ENCODE measurements at regions not wholly inside any gene's neighbourhood (a gene's known extent, or its start where the extent isn't known, plus 50 kb on each side); places are given as distances from the start of the nearest gene placed in this dataset.

DNA sequence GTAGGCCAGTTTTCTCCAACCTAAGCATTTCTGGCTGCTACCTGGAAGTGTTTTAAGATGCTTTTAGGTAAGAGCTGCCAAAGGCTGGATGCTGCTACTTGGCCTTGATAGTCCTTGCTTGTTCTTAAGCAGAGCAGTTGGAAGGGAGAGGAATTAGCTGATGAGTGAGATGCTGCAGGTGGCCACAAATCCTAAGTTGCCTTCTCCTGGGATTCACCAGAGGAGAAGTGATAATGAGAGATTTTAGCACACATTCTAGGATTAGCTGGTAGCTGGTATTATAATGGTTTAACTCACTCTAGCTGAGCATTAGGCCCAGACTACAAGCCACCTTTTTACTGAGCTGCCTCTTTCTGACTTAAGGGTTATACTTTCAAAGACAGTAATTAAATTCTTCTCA is 442.9 kb upstream of the RAG2 start:
- DNase-seq, result no peak

DNA sequence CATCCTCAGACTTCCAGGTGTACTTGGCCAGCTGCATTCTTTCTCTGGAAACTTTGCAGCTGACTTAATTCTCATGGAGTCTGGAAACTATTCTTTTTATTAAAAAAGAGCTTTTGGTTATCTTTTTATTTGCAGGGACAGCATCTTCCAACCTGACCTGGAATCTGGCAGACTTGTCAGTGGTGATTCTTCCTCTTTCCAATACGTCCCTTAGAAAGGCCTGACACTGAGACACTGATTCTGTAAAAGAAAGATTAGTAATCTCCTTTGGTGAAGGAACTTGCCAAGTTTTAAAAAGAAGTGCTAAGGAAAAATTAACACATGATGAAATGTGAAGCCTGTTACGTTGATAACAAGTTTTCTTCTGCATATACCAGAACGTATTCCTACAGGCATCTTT is 440.9 kb upstream of the RAG2 start:
- TF ChIP-seq, protein P1, sequence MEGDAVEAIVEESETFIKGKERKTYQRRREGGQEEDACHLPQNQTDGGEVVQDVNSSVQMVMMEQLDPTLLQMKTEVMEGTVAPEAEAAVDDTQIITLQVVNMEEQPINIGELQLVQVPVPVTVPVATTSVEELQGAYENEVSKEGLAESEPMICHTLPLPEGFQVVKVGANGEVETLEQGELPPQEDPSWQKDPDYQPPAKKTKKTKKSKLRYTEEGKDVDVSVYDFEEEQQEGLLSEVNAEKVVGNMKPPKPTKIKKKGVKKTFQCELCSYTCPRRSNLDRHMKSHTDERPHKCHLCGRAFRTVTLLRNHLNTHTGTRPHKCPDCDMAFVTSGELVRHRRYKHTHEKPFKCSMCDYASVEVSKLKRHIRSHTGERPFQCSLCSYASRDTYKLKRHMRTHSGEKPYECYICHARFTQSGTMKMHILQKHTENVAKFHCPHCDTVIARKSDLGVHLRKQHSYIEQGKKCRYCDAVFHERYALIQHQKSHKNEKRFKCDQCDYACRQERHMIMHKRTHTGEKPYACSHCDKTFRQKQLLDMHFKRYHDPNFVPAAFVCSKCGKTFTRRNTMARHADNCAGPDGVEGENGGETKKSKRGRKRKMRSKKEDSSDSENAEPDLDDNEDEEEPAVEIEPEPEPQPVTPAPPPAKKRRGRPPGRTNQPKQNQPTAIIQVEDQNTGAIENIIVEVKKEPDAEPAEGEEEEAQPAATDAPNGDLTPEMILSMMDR (IDR thresholded peaks at IDR 0.05 in 8 of 11, conservative IDR thresholded peaks at IDR 0.05 in 3 of 11), result no peak
- TF ChIP-seq POLR2AphosphoS5 (IDR thresholded peaks at IDR 0.05) (no peak), POLR2A (IDR thresholded peaks at IDR 0.05) (no peak)
- Histone ChIP-seq H3K27ac (no peak overlapping the region), H3K4me3 (no peak overlapping the region), H3K4me1 (no peaks in the 10 kb centered on the region), H3K9me3 (peaks cover 0 to 4% (median 0%) of the 10 kb centered on the region in 8 donors), H3K36me3 (no peaks in the 10 kb centered on the region), H3K27me3 (replicated peaks in 1 of 7) (no peaks in the 10 kb centered on the region)
- WGBS, 5 donors, result 64 to 82% (median 68%) methylated on average over 3 of the region's 3 CpGs
- intact Hi-C loops (cut with DNase I; ENCODE audit: low total_unique reads), result no loop called here
- no peak for DNase-seq

More for the DNA sequence above, 442.9 kb upstream of the RAG2 start:
- no peak overlapping the region for H3K27ac ChIP-seq
- H3K4me3 ChIP-seq, result no peak overlapping the region
- peaks cover 0 to 3% (median 0%) of the 10 kb centered on the region in 8 donors for H3K9me3 ChIP-seq
- TF ChIP-seq, protein P1 (IDR thresholded peaks at IDR 0.05 in 8 of 11, conservative IDR thresholded peaks at IDR 0.05 in 3 of 11), result no peak
- no peak for TF ChIP-seq POLR2A (IDR thresholded peaks at IDR 0.05)
- TF ChIP-seq POLR2AphosphoS5 (IDR thresholded peaks at IDR 0.05), result no peak
- H3K36me3 ChIP-seq, result no peaks in the 10 kb centered on the region
- intact Hi-C loops (cut with DNase I; ENCODE audit: low total_unique reads), result no loop called here
- H3K27me3 ChIP-seq (replicated peaks in 1 of 7), result no peaks in the 10 kb centered on the region
- H3K4me1 ChIP-seq, result no peaks in the 10 kb centered on the region

DNA sequence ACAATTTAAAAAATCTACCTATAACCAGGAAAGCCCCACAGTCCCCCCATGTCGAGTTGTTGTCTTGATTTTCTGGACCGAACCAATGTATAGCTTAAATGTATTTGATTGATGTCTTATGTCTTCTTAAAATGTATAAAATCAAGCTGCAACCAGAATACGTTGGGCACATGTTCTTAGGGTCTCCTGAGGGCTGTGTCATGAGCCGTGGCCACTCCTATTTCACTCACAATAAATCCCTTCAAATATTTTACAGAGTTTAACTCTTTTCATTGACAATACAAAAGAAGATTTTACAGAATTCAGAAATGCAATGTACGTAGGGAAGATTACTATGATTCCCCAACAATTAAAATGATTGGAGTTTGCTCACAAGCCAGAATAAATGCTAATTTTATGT is 428.7 kb upstream of the RAG2 start:
- H3K9me3 ChIP-seq, result peaks cover 0 to 16% (median 0%) of the 10 kb centered on the region in 8 donors
- DNase-seq, result no peak
- no peak overlapping the region for H3K27ac ChIP-seq
- H3K4me3 ChIP-seq, result no peak overlapping the region
- no peaks in the 10 kb centered on the region for H3K27me3 ChIP-seq (replicated peaks in 1 of 7)
- no peak for TF ChIP-seq POLR2A (IDR thresholded peaks at IDR 0.05)
- TF ChIP-seq, protein P1 (IDR thresholded peaks at IDR 0.05 in 8 of 11, conservative IDR thresholded peaks at IDR 0.05 in 3 of 11), result no peak
- 68 to 80% (median 73%) methylated on average over 5 of the region's 5 CpGs for WGBS, 5 donors
- no peaks in the 10 kb centered on the region for H3K4me1 ChIP-seq
- no peaks in the 10 kb centered on the region for H3K36me3 ChIP-seq
- intact Hi-C loops (cut with DNase I; ENCODE audit: low total_unique reads), result no loop called here

DNA sequence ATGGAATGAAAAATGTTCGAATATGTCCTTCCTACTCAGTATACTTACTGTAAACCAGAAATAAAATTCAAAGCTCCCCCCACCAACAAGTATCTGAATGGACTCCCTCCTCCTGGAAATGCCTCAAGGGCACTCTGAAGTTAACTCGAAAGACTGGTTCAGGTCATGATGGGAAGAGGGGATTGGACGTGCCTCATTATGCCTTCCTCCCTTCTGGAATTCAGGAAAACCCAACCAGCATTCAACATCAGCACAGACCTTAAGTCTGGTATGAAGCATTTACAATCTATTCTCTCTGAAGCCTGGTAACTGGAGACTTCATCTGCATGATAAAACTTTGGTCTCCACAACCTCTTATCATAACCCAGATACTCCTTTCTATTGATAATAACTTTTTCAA is 428.3 kb upstream of the RAG2 start:
- no peaks in the 10 kb centered on the region for H3K27me3 ChIP-seq (replicated peaks in 1 of 7)
- 46 to 62% (median 55%) methylated on average over 3 of the region's 3 CpGs for WGBS, 5 donors
- H3K4me3 ChIP-seq, result no peak overlapping the region
- no peaks in the 10 kb centered on the region for H3K36me3 ChIP-seq
- TF ChIP-seq POLR2AphosphoS5 (IDR thresholded peaks at IDR 0.05) (no peak), POLR2A (IDR thresholded peaks at IDR 0.05) (no peak)
- TF ChIP-seq, protein P1 (IDR thresholded peaks at IDR 0.05 in 8 of 11, conservative IDR thresholded peaks at IDR 0.05 in 3 of 11), result no peak
- no peak overlapping the region for H3K27ac ChIP-seq
- intact Hi-C loops (cut with DNase I; ENCODE audit: low total_unique reads), result no loop called here
- no peak for DNase-seq
- peaks cover 0 to 11% (median 0%) of the 10 kb centered on the region in 8 donors for H3K9me3 ChIP-seq
- H3K4me1 ChIP-seq, result no peaks in the 10 kb centered on the region

Measured in spleen (tissue), 11 donors.